Epithelial cell of esophagus (primary cell): ENCODE measurements at regions not wholly inside any gene's neighbourhood (a gene's known extent, or its start where the extent isn't known, plus 50 kb on each side); places are given as distances from the start of the nearest gene placed in this dataset.

ENCODE experiments used
- DNase-seq: peaks from one replicate; pipeline ENCODE4 v3.0.0; 2010; ENCODE audit warnings: low read depth
- H3K4me3 ChIP-seq: 2 replicates; pipeline ENCODE4 v1.5.1; 2011; ENCODE audit warnings: mild to moderate bottlenecking, low read length, control low read depth
- TF ChIP-seq, protein P1 (sequence below): IDR thresholded peaks from 2 replicates; pipeline ENCODE4 v1.5.1; 2011; ENCODE audit warnings: low read depth, mild to moderate bottlenecking, low read length, control low read depth, inconsistent platforms; ENCODE audit not compliant: insufficient read depth; ENCODE audit errors: missing control alignments

DNA sequence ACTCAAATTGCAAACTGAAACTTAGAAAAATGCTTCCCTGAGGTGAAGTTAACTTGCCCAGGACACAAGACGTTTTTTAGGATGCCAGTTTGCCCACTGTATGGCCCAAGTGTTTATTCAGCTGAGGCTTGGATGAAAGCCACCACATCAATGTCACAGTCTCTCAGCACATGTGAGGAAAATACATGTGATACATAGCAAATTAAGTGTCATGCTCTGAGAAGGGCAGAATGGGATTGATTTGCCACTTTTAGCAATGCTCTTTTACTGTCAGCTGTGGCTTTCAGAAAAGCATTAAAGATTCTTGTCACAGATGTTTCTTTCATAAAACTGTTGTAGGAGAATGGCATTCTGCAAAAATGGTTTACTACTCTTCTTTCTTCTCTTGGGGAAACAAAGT, 165.5 kb downstream of the ZIC1 start:
- no peak for DNase-seq
- H3K4me3 ChIP-seq: no peak overlapping the region
- TF ChIP-seq, protein P1, sequence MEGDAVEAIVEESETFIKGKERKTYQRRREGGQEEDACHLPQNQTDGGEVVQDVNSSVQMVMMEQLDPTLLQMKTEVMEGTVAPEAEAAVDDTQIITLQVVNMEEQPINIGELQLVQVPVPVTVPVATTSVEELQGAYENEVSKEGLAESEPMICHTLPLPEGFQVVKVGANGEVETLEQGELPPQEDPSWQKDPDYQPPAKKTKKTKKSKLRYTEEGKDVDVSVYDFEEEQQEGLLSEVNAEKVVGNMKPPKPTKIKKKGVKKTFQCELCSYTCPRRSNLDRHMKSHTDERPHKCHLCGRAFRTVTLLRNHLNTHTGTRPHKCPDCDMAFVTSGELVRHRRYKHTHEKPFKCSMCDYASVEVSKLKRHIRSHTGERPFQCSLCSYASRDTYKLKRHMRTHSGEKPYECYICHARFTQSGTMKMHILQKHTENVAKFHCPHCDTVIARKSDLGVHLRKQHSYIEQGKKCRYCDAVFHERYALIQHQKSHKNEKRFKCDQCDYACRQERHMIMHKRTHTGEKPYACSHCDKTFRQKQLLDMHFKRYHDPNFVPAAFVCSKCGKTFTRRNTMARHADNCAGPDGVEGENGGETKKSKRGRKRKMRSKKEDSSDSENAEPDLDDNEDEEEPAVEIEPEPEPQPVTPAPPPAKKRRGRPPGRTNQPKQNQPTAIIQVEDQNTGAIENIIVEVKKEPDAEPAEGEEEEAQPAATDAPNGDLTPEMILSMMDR: no peak

DNA sequence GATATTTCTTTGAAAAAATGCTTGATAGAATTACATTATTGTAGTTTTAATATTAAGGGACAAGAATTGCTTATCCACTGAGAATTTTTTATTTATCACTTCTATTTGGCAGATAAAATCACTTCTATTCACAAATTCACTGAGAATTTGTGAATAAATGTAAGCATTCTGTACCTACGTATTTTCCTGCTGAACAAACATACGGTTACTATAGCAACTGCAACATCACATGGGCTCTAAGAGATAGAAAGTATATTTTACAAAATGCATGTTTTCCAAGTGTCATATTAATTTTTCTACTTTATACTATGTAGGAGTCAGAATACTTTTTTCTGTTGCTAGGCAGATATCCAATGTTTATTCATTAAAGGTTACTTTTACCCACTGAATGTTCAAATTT, 166.2 kb downstream of the ZIC1 start:
- H3K4me3 ChIP-seq: no peak overlapping the region
- TF ChIP-seq, protein P1: no peak
- no peak for DNase-seq

DNA sequence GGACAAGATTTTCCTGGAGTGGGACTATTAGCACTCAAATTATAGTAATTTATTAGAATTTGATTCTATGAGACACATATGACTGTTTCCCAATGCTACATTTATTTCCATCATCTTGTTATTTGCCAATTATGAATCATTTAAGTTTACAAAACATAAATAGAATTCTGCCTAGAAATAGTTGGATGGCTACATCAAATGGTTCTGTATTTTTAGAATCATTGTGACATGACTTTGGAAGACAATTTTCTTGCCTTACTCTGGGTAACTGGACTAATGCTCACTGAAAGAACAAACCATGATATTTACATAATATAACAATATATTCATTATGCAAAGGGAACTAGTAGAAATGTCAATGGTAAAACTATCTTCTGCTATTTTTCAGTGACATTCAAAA, 173.5 kb downstream of the ZIC1 start:
- no peak overlapping the region for H3K4me3 ChIP-seq
- TF ChIP-seq, protein P1: no peak
- DNase-seq: no peak

DNA sequence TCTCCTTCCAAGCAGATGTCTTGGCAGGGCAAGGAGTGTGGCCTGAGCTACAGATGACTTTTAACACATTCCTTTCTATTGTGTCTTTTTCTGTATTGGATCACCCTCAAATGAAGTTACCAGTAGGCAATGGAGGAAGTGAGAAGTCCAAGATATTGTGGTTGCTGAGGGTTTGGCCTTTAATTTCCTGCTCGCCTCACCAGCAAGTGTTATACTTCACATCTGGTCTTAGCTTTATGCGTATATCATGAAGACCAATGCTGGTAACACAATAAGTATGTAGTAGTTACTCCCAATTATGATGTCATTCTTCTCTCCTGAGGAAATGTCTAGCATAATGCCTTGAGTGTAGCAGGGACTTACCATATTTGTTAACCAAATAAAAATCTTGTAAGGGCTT, 179.9 kb downstream of the ZIC1 start:
- TF ChIP-seq, protein P1: no peak
- DNase-seq: no peak
- no peak overlapping the region for H3K4me3 ChIP-seq

DNA sequence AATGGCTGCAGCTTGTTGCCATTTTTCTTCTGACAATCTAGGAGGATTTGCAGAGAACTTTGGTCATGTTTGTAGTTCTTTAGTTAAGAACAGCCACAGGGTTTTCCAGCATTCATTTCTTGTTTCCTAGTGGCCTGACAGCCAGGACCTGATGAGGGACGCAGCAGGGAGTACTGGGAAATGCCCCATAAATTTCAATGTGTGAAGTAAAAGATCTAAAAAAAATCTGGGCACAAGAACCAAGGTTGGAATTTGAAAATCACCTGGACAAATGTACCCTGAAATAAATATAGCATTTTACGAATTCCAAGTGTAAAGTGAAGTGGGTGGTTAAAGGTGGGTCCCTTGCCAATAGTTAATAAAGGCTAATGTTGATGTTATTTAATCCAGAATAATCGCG, 195.0 kb downstream of the ZIC1 start:
- TF ChIP-seq, protein P1: no peak
- no peak for DNase-seq
- H3K4me3 ChIP-seq: no peak overlapping the region

DNA sequence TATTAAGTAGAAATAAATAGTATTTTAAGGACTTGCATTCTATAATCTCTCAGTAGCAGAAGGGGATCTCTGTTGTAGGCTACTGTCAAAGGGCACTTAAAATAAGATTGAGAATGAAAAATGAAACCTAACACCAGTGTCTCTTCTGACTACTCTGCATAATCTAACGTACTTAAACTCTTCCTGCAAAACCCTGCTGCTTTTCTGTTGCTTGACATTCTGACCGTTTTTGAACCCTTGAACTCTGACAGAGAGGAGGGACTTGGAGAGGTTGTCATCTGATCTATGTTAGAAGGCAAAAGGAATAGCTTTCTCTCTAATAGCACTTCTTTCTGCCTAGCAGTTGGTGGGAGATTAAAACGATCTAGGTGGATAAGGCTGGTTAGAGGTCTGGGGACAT, 204.6 kb downstream of the ZIC1 start:
- TF ChIP-seq, protein P1: no peak
- no peak overlapping the region for H3K4me3 ChIP-seq
- no peak for DNase-seq

DNA sequence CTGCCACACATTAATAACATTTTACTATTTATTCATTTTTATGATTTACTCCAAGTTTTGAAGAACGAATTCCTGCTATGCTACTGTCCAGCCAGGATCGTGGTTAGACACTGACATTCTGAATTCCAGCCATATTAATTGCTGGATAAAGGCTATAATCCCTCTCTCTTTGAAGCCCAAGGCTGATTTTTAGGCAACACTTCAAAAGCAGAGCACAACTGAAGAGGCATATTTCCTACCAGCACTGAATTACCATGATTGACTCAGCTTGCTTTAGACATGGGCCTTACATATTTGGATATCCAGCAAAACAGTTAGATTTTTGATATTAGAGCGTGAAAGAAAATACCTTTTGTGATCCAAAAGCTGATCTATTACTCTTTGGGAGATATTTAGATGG, 205.0 kb downstream of the ZIC1 start:
- TF ChIP-seq, protein P1: no peak
- no peak for DNase-seq
- no peak overlapping the region for H3K4me3 ChIP-seq
